GM12878 (cell line): ENCODE measurements at regions not wholly inside any gene's neighbourhood (a gene's known extent, or its start where the extent isn't known, plus 50 kb on each side); places are given as distances from the start of the nearest gene placed in this dataset.

Experiments used
- ATAC-seq: fragments of 200-7000 bp; cut with Tn5 transposase; 3 replicates; pipeline ENCODE4 v1.9.1; 2020; ENCODE audit warnings: mild to moderate bottlenecking, moderate library complexity
- BruUV-seq: library from RNA; stranded (reverse); fragments of 400-500 nt; replicated peaks from 2 replicates; lab custom pipeline; 2021; lab: Mats Ljungman, UMichigan
- CTCF ChIA-PET: fragments of 300-600 bp; sonication (Branson Sonifier 250); formaldehyde crosslinking; extraction: SDS; loops from one replicate; lab custom pipeline; 2021; ENCODE audit warnings: inconsistent platforms; lab: Yijun Ruan, JAX
- POLR2A ChIA-PET: fragments of 350-600 bp; formaldehyde crosslinking; extraction: SDS; loops from one replicate; lab custom pipeline; 2021; ENCODE audit warnings: inconsistent platforms; lab: Charles Lee
- RAD21 ChIA-PET: fragments of 300-600 bp; sonication (Branson Sonifier 250); formaldehyde crosslinking; loops from one replicate; lab custom pipeline; 2023; ENCODE audit warnings: antibody characterized with exemption; ENCODE audit not compliant: unreplicated experiment; lab: Charles Lee
- SMC1A ChIA-PET: fragments of 300-600 bp; sonication (Branson Sonifier 250); formaldehyde crosslinking; loops from one replicate; lab custom pipeline; 2023; ENCODE audit not compliant: unreplicated experiment, uncharacterized antibody; lab: Charles Lee
- DNase-seq: peaks from one replicate; pipeline ENCODE4 v3.0.0-alpha.2; 2011; ENCODE audit warnings: low read depth, low spot score
- FAIRE-seq: peaks from 3 replicates; lab custom pipeline; 2011; peaks lifted over from hg19 to GRCh38; lab: Jason Lieb, UNC
- H2AFZ ChIP-seq: 2 replicates; pipeline ENCODE4 v1.6.0; 2011; ENCODE audit warnings: low read depth, low read length, control low read depth; ENCODE audit not compliant: control insufficient read depth
- H3K27ac ChIP-seq: 2 replicates; pipeline ENCODE4 v1.5.1; 2011; ENCODE audit warnings: control low read depth; ENCODE audit not compliant: control insufficient read depth, insufficient read depth
- H3K27me3 ChIP-seq, 2 experiments: replicated peaks in 1 of 2; 2 replicates each; pipeline versions ENCODE4 v1.6.0 to v1.6.1; 2011; ENCODE audit warnings: low read length in 1 of 2; ENCODE audit not compliant: control insufficient read depth in 2 of 2, insufficient read depth in 2 of 2
- H3K36me3 ChIP-seq, 2 experiments: 2 replicates each; pipeline ENCODE4 v1.5.1; 2011; ENCODE audit warnings: low read length in 1 of 2; ENCODE audit not compliant: control insufficient read depth in 2 of 2, insufficient read depth in 2 of 2
- H3K4me1 ChIP-seq: 2 replicates; pipeline ENCODE4 v1.6.1; 2011; ENCODE audit warnings: mild to moderate bottlenecking, low read length, moderate library complexity, mixed read lengths; ENCODE audit not compliant: control insufficient read depth, insufficient read depth
- H3K4me2 ChIP-seq: 2 replicates; pipeline ENCODE4 v1.6.0; 2011; ENCODE audit warnings: control low read depth; ENCODE audit not compliant: control insufficient read depth, insufficient read depth
- H3K4me3 ChIP-seq: fragments of 200-600 bp; sonication (generic); 2 replicates; pipeline ENCODE4 v1.5.1; 2016
- H3K79me2 ChIP-seq: 2 replicates; pipeline ENCODE4 v1.6.0; 2011; ENCODE audit warnings: low read length; ENCODE audit not compliant: control insufficient read depth, insufficient read depth
- H3K9ac ChIP-seq: 2 replicates; pipeline ENCODE4 v1.8.0; 2011; ENCODE audit warnings: low read length, control low read depth, mixed read lengths; ENCODE audit not compliant: control insufficient read depth, insufficient read depth
- H3K9me3 ChIP-seq: replicated peaks from 3 replicates; pipeline ENCODE4 v1.5.1; 2011; ENCODE audit warnings: mild to moderate bottlenecking, low read length; ENCODE audit not compliant: control insufficient read depth, insufficient read depth
- H4K20me1 ChIP-seq: 2 replicates; pipeline ENCODE4 v1.6.0; 2011; ENCODE audit not compliant: control insufficient read depth, insufficient read depth
- ATF3 ChIP-seq: IDR thresholded peaks from 2 replicates; pipeline ENCODE4 v1.6.1; 2011; ENCODE audit warnings: low read depth, mild to moderate bottlenecking, low read length, moderate library complexity, borderline replicate concordance; ENCODE audit errors: extremely low read depth
- E2F8 ChIP-seq: fragments of 450-650 bp; IDR thresholded peaks from 2 replicates; pipeline ENCODE4 v1.6.1; 2018; ENCODE audit warnings: mild to moderate bottlenecking, low read depth, moderate library complexity; ENCODE audit not compliant: partially characterized antibody
- MLLT1 ChIP-seq: fragments of 450-650 bp; IDR thresholded peaks from 2 replicates; pipeline ENCODE4 v1.6.1; 2016; ENCODE audit warnings: mild to moderate bottlenecking
- MYB ChIP-seq: fragments of 150-350 bp; IDR thresholded peaks from 2 replicates; pipeline ENCODE4 v1.6.1; 2014; ENCODE audit warnings: mild to moderate bottlenecking, low read depth, low read length, borderline replicate concordance
- MYC ChIP-seq: IDR thresholded peaks from 2 replicates; pipeline ENCODE4 v1.6.1; 2011; ENCODE audit warnings: mild to moderate bottlenecking, low read length, moderate library complexity, inconsistent platforms; ENCODE audit not compliant: insufficient read depth, insufficient replicate concordance, insufficient read length, severe bottlenecking
- NBN ChIP-seq: fragments of 450-650 bp; IDR thresholded peaks from 2 replicates; pipeline ENCODE4 v1.6.1; 2016
- NFIC ChIP-seq: IDR thresholded peaks from 2 replicates; pipeline ENCODE4 v1.6.1; 2012; ENCODE audit warnings: low read depth, mild to moderate bottlenecking, inconsistent platforms, low read length, moderate library complexity
- NRF1 ChIP-seq: conservative IDR thresholded peaks from 2 replicates; pipeline ENCODE4 v1.6.1; 2011; ENCODE audit warnings: mild to moderate bottlenecking, low read depth, low read length, improper control_type of control experiment
- PBX3 ChIP-seq: IDR thresholded peaks from 2 replicates; pipeline ENCODE4 v1.6.1; 2011; ENCODE audit warnings: mild to moderate bottlenecking, low read depth, low read length, moderate library complexity; ENCODE audit not compliant: insufficient replicate concordance
- RAD21 ChIP-seq: IDR thresholded peaks from 2 replicates; pipeline ENCODE4 v1.6.1; 2011; ENCODE audit warnings: mild to moderate bottlenecking, low read depth, low read length, moderate library complexity; ENCODE audit not compliant: insufficient read depth
- RBBP5 ChIP-seq: fragments of 200-600 bp; sonication (generic); conservative IDR thresholded peaks from 2 replicates; pipeline ENCODE4 v1.6.1; 2016
- RCOR1 ChIP-seq: conservative IDR thresholded peaks from 2 replicates; pipeline ENCODE4 v1.6.1; 2012; ENCODE audit warnings: low read depth, low read length, improper control_type of control experiment
- RUNX3 ChIP-seq: IDR thresholded peaks from 2 replicates; pipeline ENCODE4 v1.6.1; 2012; ENCODE audit warnings: low read length, inconsistent platforms
- SMAD5 ChIP-seq: IDR thresholded peaks from 2 replicates; pipeline ENCODE4 v1.6.1; 2016; ENCODE audit warnings: antibody characterized with exemption, low read depth
- SPI1 ChIP-seq: IDR thresholded peaks from 2 replicates; pipeline ENCODE4 v1.6.1; 2011; ENCODE audit warnings: low read depth, mild to moderate bottlenecking, low read length, moderate library complexity, borderline replicate concordance; ENCODE audit not compliant: insufficient read depth
- TCF3 ChIP-seq: IDR thresholded peaks from 2 replicates; pipeline ENCODE4 v1.6.1; 2012; ENCODE audit warnings: low read depth, mild to moderate bottlenecking, low read length, borderline replicate concordance; ENCODE audit not compliant: insufficient read depth
- WGBS: methylation state at CpG from one replicate; pipeline ENCODE4 v1.1.6; 2016; ENCODE audit warnings: low lambda C conversion rate; ENCODE audit not compliant: insufficient replicate concordance, insufficient coverage; ENCODE audit errors: missing lambda C conversion rate; 5-methylcytosine and 5-hydroxymethylcytosine counted together
- in situ Hi-C: fragments of 300-500 bp; cut with MboI; formaldehyde crosslinking; loops from 9 replicates; pipeline ENCODE4 v1.14.3; 2018; ENCODE audit warnings: mixed read lengths
- intact Hi-C: fragments of 100-400 bp; cut with micrococcal nuclease; formaldehyde crosslinking; loops from one replicate; pipeline ENCODE4 v1.14.2; 2022; ENCODE audit not compliant: unreplicated experiment

GRCh38 chr1:230544758-230545157 lies 97.5 kb upstream of the COG2 start (continued):
- TF ChIP-seq PBX3 (no peak), MLLT1 (no peak), MYC (no peak), NBN (no peak)

- Histone ChIP-seq H3K9ac (no peak overlapping the region), H3K4me2 (no peak overlapping the region), H3K4me1 (no peaks in the 10 kb centered on the region), H4K20me1 (no peaks in the 10 kb centered on the region), H3K9me3 (no peaks in the 10 kb centered on the region), H3K4me3 (no peak overlapping the region), H3K27ac (no peak overlapping the region), H2AFZ (no peak overlapping the region), H3K36me3 (no peaks in the 10 kb centered on the region), H3K27me3 (no peaks in the 10 kb centered on the region), H3K79me2 (no peaks in the 10 kb centered on the region)
- no peak for DNase-seq
- no TSS peak for BruUV-seq
- ChIA-PET POLR2A (no interaction called here), CTCF (no interaction called here), RAD21 (no interaction called here), SMC1A (no interaction called here)
- intact Hi-C loops: no loop called here
- in situ Hi-C loops: no loop called here
- ATAC-seq: no peak
- WGBS: 96% methylated on average over 2 of the region's 2 CpGs
- no peak for FAIRE-seq
- TF ChIP-seq MYB: no peak
- TF ChIP-seq RBBP5: no peak
- TF ChIP-seq TCF3: no peak
- TF ChIP-seq SPI1: no peak
- TF ChIP-seq E2F8: no peak
- TF ChIP-seq RUNX3: no peak
- TF ChIP-seq ATF3: no peak
- TF ChIP-seq NFIC: no peak
- no peak for TF ChIP-seq RCOR1
- TF ChIP-seq RAD21: no peak
- TF ChIP-seq NRF1: no peak
- no peak for TF ChIP-seq SMAD5
These were observed 99.2 kb upstream of the COG2 start for GRCh38 chr1:230543085-230543484.
